H1 (cell line): ENCODE measurements at regions not wholly inside any gene's neighbourhood (a gene's known extent, or its start where the extent isn't known, plus 50 kb on each side); places are given as distances from the start of the nearest gene placed in this dataset.

Source experiments
- ASH2L ChIP-seq: fragments of 200-600, 300-600 bp; sonication (generic); IDR thresholded peaks from one replicate; pipeline ENCODE4 v1.7.1; 2017; ENCODE audit warnings: low read length
- CEBPB ChIP-seq: IDR thresholded peaks from 2 replicates; pipeline ENCODE4 v1.6.1; 2012; ENCODE audit warnings: low read depth, low read length
- HDAC6 ChIP-seq: IDR thresholded peaks from one replicate; pipeline ENCODE4 v1.7.1; 2012; ENCODE audit warnings: low read depth, mild to moderate bottlenecking, inconsistent platforms, low read length, moderate library complexity
- RAD21 ChIP-seq, 2 experiments: IDR thresholded peaks in 1 of 2; conservative IDR thresholded peaks in 1 of 2; 2 replicates each; pipeline ENCODE4 v1.6.1; 2011; ENCODE audit warnings: low read depth in 2 of 2, low read length in 2 of 2, improper control_type of control experiment in 1 of 2, inconsistent platforms in 1 of 2, mild to moderate bottlenecking in 1 of 2, moderate library complexity in 1 of 2
- SUZ12 ChIP-seq: fragments of 200-600 bp; sonication (generic); IDR thresholded peaks from 2 replicates; pipeline ENCODE4 v1.6.1; 2012; ENCODE audit warnings: mild to moderate bottlenecking, inconsistent platforms, low read length, moderate library complexity, mixed read lengths
- TBP ChIP-seq: IDR thresholded peaks from 2 replicates; pipeline ENCODE4 v1.6.1; 2011; ENCODE audit warnings: low read depth, low read length, improper control_type of control experiment
- TF ChIP-seq, protein P1 (sequence below): IDR thresholded peaks from 2 replicates; pipeline ENCODE4 v1.6.1; 2012; ENCODE audit warnings: inconsistent platforms

GRCh38 chr9:75715360-75715759 lies 175.1 kb upstream of the PCSK5 start (continued):
- no peak for TF ChIP-seq HDAC6
- no peak for TF ChIP-seq ASH2L
- no peak for TF ChIP-seq TBP
- TF ChIP-seq, protein P1, sequence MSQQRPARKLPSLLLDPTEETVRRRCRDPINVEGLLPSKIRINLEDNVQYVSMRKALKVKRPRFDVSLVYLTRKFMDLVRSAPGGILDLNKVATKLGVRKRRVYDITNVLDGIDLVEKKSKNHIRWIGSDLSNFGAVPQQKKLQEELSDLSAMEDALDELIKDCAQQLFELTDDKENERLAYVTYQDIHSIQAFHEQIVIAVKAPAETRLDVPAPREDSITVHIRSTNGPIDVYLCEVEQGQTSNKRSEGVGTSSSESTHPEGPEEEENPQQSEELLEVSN, result no peak
- no peak for TF ChIP-seq RAD21 (IDR thresholded peaks at IDR 0.05 in 1 of 2, conservative IDR thresholded peaks at IDR 0.05 in 1 of 2; ENCODE audit: low read depth in 2 of 2, low read length in 2 of 2)
- TF ChIP-seq CEBPB, result no peak
- no peak for TF ChIP-seq SUZ12
